HG03025 (cell line): ENCODE measurements at regions not wholly inside any gene's neighbourhood (a gene's known extent, or its start where the extent isn't known, plus 50 kb on each side); places are given as distances from the start of the nearest gene placed in this dataset.
"Not testable (repeated sequence)": the region's sequence is repeated elsewhere in the genome, so short reads cannot be mapped to it uniquely, and the experiment has no call there.

Experiments used
- ATAC-seq: cut with Tn5 transposase; IDR thresholded peaks from one replicate; pipeline ENCODE4 v1.9.1; 2021; ENCODE audit warnings: mild to moderate bottlenecking, moderate library complexity; ENCODE audit not compliant: unreplicated experiment, low FRiP score

GRCh38 chr1:185517301-185517700, 200.3 kb upstream of the IVNS1ABP start:
- ATAC-seq: not testable (repeated sequence)

GRCh38 chr1:185515696-185516095, 198.7 kb upstream of the IVNS1ABP start:
- no peak for ATAC-seq

GRCh38 chr1:185514311-185514710, 197.3 kb upstream of the IVNS1ABP start:
- ATAC-seq: no peak

GRCh38 chr1:185512442-185512841, 195.4 kb upstream of the IVNS1ABP start:
- no peak for ATAC-seq

GRCh38 chr1:185501099-185501498, 184.1 kb upstream of the IVNS1ABP start:
- no peak for ATAC-seq

- no peak for ATAC-seq
Observed at GRCh38 chr1:185500001-185500626, 183.1 kb upstream of the IVNS1ABP start.

- ATAC-seq: no peak
Observed at GRCh38 chr1:185498207-185498606, 181.2 kb upstream of the IVNS1ABP start.

GRCh38 chr1:185497177-185497576, 180.1 kb upstream of the IVNS1ABP start:
- ATAC-seq: no peak

GRCh38 chr1:185495898-185496297, 178.9 kb upstream of the IVNS1ABP start:
- no peak for ATAC-seq

- no peak for ATAC-seq
Observed at GRCh38 chr1:185495007-185495406, 178.0 kb upstream of the IVNS1ABP start.

- no peak for ATAC-seq
Observed at GRCh38 chr1:185492089-185492825, 175.2 kb upstream of the IVNS1ABP start.

- no peak for ATAC-seq
Observed at GRCh38 chr1:185491604-185492003, 174.6 kb upstream of the IVNS1ABP start.

- no peak for ATAC-seq
Observed at GRCh38 chr1:185490924-185491323, 173.9 kb upstream of the IVNS1ABP start.

- no peak for ATAC-seq
Observed at GRCh38 chr1:185489406-185489805, 172.4 kb upstream of the IVNS1ABP start.

- no peak for ATAC-seq
Observed at GRCh38 chr1:185488808-185489207, 171.8 kb upstream of the IVNS1ABP start.

GRCh38 chr1:185487936-185488335, 170.9 kb upstream of the IVNS1ABP start:
- no peak for ATAC-seq

GRCh38 chr1:185487026-185487425, 170.0 kb upstream of the IVNS1ABP start:
- ATAC-seq: no peak

- no peak for ATAC-seq
Observed at GRCh38 chr1:185486346-185486745, 169.3 kb upstream of the IVNS1ABP start.

GRCh38 chr1:185483664-185484450, 166.8 kb upstream of the IVNS1ABP start:
- no peak for ATAC-seq

- ATAC-seq: no peak
Observed at GRCh38 chr1:185483217-185483616, 166.2 kb upstream of the IVNS1ABP start.

- ATAC-seq: no peak
Observed at GRCh38 chr1:185480545-185480944, 163.5 kb upstream of the IVNS1ABP start.
